ENCODE measurements at regions not wholly inside any gene's neighbourhood (a gene's known extent, or its start where the extent isn't known, plus 50 kb on each side); places are given as distances from the start of the nearest gene placed in this dataset.

DNA sequence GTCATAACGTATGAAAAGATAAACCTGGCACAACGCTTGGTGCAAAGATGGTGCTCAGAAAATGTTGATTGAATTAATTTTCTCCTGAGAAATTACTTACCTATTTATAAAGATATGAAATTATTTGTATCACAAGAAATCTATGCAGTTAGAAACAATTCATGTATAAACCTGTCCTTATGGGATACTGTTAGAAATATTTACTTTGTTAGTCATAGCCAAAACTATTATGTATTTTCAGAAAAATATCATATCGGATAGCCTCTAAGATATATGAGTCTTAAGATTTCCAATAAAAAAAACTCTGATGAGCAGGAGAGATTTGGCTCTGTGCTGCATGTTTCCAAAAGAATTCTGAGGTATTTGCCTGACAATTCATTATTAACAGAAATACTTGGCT is 880.7 kb downstream of the LRRTM4 start:
- Histone ChIP-seq H3K27me3 (ENCODE audit: control insufficient read depth in 2 of 2, insufficient read depth in 2 of 2, low read length in 2 of 2) (no peaks in the 10 kb centered on the region), H3K36me3 (ENCODE audit: control insufficient read depth in 2 of 2, extremely low read depth in 1 of 2, insufficient read depth in 2 of 2, low read length in 2 of 2) (no peaks in the 10 kb centered on the region), H3K9me3 (replicated peaks; ENCODE audit: control insufficient read depth, insufficient read depth, low read length) (peaks cover 1% of the 10 kb centered on the region), H3K79me2 (ENCODE audit: control insufficient read depth, insufficient read depth, low read length) (no peaks in the 10 kb centered on the region), H2AFZ (ENCODE audit: low read depth, low read length) (no peak overlapping the region), H3K9ac (replicated peaks; ENCODE audit: extremely low read depth, insufficient read depth, low read length) (no peak overlapping the region), H3K27ac (ENCODE audit: insufficient read depth, low read depth, low read length) (no peak overlapping the region), H3K9me1 (replicated peaks; ENCODE audit: control insufficient read depth, extremely low read depth, insufficient read depth, low read length) (no peaks in the 10 kb centered on the region), H3K4me2 (ENCODE audit: insufficient read depth, low read length) (no peak overlapping the region), H3K4me1 (ENCODE audit: control insufficient read depth, extremely low read depth, insufficient read depth, low read length) (no peaks in the 10 kb centered on the region), H3K4me3 (replicated peaks in 1 of 3; ENCODE audit: insufficient read depth in 1 of 3, low read depth in 1 of 3, low read length in 3 of 3) (no peak overlapping the region), H4K20me1 (replicated peaks; ENCODE audit: control insufficient read depth, extremely low read depth, insufficient read depth, low read length) (no peaks in the 10 kb centered on the region)
- TF ChIP-seq MYC (IDR thresholded peaks at IDR 0.05; ENCODE audit: low read depth, low read length) (no peak), POLR2AphosphoS5 (IDR thresholded peaks at IDR 0.05; ENCODE audit: insufficient read depth, low read depth, low read length) (no peak), MAX (IDR thresholded peaks at IDR 0.05; ENCODE audit: insufficient read depth, insufficient read length) (no peak), FOS (IDR thresholded peaks at IDR 0.05; ENCODE audit: borderline replicate concordance, insufficient read depth, low read length) (no peak), EZH2 (IDR thresholded peaks at IDR 0.05; ENCODE audit: borderline replicate concordance, low read depth, low read length, severe bottlenecking) (no peak), JUN (IDR thresholded peaks at IDR 0.05; ENCODE audit: borderline replicate concordance, insufficient read depth, insufficient read length, low read depth) (no peak), POLR2A (IDR thresholded peaks at IDR 0.05; ENCODE audit: low read depth, low read length) (no peak), GATA2 (IDR thresholded peaks at IDR 0.05; ENCODE audit: insufficient read depth, insufficient read length, low read depth, low read length) (no peak)
- TF ChIP-seq, protein P1, sequence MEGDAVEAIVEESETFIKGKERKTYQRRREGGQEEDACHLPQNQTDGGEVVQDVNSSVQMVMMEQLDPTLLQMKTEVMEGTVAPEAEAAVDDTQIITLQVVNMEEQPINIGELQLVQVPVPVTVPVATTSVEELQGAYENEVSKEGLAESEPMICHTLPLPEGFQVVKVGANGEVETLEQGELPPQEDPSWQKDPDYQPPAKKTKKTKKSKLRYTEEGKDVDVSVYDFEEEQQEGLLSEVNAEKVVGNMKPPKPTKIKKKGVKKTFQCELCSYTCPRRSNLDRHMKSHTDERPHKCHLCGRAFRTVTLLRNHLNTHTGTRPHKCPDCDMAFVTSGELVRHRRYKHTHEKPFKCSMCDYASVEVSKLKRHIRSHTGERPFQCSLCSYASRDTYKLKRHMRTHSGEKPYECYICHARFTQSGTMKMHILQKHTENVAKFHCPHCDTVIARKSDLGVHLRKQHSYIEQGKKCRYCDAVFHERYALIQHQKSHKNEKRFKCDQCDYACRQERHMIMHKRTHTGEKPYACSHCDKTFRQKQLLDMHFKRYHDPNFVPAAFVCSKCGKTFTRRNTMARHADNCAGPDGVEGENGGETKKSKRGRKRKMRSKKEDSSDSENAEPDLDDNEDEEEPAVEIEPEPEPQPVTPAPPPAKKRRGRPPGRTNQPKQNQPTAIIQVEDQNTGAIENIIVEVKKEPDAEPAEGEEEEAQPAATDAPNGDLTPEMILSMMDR (IDR thresholded peaks at IDR 0.05; ENCODE audit: extremely low read depth in 1 of 2, insufficient read depth in 1 of 2, low read depth in 1 of 2, low read length in 2 of 2) = no peak
- ChIA-PET CTCF (no interaction called here), POLR2A (no interaction called here)
- no TSS peak for BruUV-seq (replicated peaks)
- dilution Hi-C loops (cut with MboI; ENCODE audit: extremely low pct_ligation_motif_present, low sequenced_read_pairs) (no loop called here), intact Hi-C loops (cut with micrococcal nuclease) (no loop called here)
- DNase-seq (ENCODE audit: low read depth, low spot score) (no peak), FAIRE-seq (no peak)

Measured in endothelial cell of umbilical vein (primary cell).